GM19025 (cell line): ENCODE measurements at regions not wholly inside any gene's neighbourhood (a gene's known extent, or its start where the extent isn't known, plus 50 kb on each side); places are given as distances from the start of the nearest gene placed in this dataset.

Experiments
- ATAC-seq: cut with Tn5 transposase; IDR thresholded peaks from one replicate; pipeline ENCODE4 v1.9.1; 2021; ENCODE audit warnings: mild to moderate bottlenecking, low read depth, moderate library complexity; ENCODE audit not compliant: unreplicated experiment

GRCh38 chr14:22393796-22394195 is 195.2 kb downstream of the DAD1 start:
- no peak for ATAC-seq

GRCh38 chr14:22391908-22392565 is 197.0 kb downstream of the DAD1 start:
- no peak for ATAC-seq

- ATAC-seq: peak; percentile 47
These were observed 198.1 kb downstream of the DAD1 start for GRCh38 chr14:22390824-22391461.

- ATAC-seq: no peak
These were observed 198.8 kb downstream of the DAD1 start for GRCh38 chr14:22390195-22390594.

GRCh38 chr14:22388669-22389595 is 200.1 kb downstream of the DAD1 start:
- no peak for ATAC-seq

- no peak for ATAC-seq
These were observed 201.2 kb downstream of the DAD1 start for GRCh38 chr14:22387776-22388241.

- no peak for ATAC-seq
These were observed 201.9 kb downstream of the DAD1 start for GRCh38 chr14:22386924-22387775.

GRCh38 chr14:22384974-22385526 is 204.0 kb downstream of the DAD1 start:
- ATAC-seq: no peak

- ATAC-seq: peak; percentile 3
These were observed 204.9 kb downstream of the DAD1 start for GRCh38 chr14:22384167-22384549.

GRCh38 chr14:22383515-22384166 is 205.4 kb downstream of the DAD1 start:
- peak; percentile 59 for ATAC-seq

GRCh38 chr14:22382955-22383354 is 206.1 kb downstream of the DAD1 start:
- no peak for ATAC-seq

GRCh38 chr14:22382395-22382794 is 206.6 kb downstream of the DAD1 start:
- no peak for ATAC-seq

- no peak for ATAC-seq
These were observed 207.3 kb downstream of the DAD1 start for GRCh38 chr14:22381766-22382165.

- no peak for ATAC-seq
These were observed 207.6 kb downstream of the DAD1 start for GRCh38 chr14:22381408-22381760.

- no peak for ATAC-seq
These were observed 208.2 kb downstream of the DAD1 start for GRCh38 chr14:22380571-22381407.

GRCh38 chr14:22379727-22380126 is 209.3 kb downstream of the DAD1 start:
- ATAC-seq: no peak

GRCh38 chr14:22378181-22378580 is 210.8 kb downstream of the DAD1 start:
- ATAC-seq: no peak

GRCh38 chr14:22375321-22375930 is 213.6 kb downstream of the DAD1 start:
- ATAC-seq: no peak
